Vagina (tissue), 2 donors: ENCODE measurements at regions not wholly inside any gene's neighbourhood (a gene's known extent, or its start where the extent isn't known, plus 50 kb on each side); places are given as distances from the start of the nearest gene placed in this dataset.

Experiments
- POLR2AphosphoS5 ChIP-seq, 2 donors: sonication (generic); formaldehyde crosslinking; IDR thresholded peaks; one replicate each; pipeline ENCODE4 v1.9.0; 2017; ENCODE audit warnings: antibody characterized with exemption in 2 of 2, mild to moderate bottlenecking in 2 of 2, low read depth in 1 of 2; ENCODE audit not compliant: insufficient read depth in 1 of 2
- TF ChIP-seq, protein P1 (sequence below), 3 experiments: fragments of 450-650 bp in 2 of 3; fragments of 200-600 bp in 1 of 3; sonication (generic) in 1 of 3; IDR thresholded peaks; one replicate each; pipeline ENCODE4 v1.5.1; 2017 to 2019; ENCODE audit warnings: antibody characterized with exemption in 3 of 3, mild to moderate bottlenecking in 2 of 3, moderate library complexity in 2 of 3

DNA sequence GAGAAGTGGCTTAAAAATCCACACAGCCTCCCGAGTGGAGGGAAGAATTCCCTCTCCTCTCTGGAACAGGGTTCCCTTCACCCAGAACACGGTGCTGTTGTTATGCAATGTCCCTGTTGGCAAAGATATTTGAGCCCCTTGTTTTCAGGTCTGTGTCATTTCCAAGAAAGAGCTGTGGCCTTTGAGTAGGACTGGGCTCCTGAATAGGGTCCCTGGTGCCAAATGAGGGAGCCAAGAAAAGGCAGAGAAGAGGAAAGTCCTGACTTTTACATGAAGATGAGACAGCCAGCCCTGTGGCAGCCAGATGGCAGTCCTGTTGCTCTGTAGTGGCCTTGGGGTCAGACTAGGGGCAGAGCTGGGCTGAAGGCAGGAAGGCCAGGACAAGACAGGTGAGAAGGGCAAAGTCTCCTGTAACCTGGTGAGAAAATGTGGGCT lies 51.2 kb upstream of the ELF5 start:
- TF ChIP-seq, protein P1, sequence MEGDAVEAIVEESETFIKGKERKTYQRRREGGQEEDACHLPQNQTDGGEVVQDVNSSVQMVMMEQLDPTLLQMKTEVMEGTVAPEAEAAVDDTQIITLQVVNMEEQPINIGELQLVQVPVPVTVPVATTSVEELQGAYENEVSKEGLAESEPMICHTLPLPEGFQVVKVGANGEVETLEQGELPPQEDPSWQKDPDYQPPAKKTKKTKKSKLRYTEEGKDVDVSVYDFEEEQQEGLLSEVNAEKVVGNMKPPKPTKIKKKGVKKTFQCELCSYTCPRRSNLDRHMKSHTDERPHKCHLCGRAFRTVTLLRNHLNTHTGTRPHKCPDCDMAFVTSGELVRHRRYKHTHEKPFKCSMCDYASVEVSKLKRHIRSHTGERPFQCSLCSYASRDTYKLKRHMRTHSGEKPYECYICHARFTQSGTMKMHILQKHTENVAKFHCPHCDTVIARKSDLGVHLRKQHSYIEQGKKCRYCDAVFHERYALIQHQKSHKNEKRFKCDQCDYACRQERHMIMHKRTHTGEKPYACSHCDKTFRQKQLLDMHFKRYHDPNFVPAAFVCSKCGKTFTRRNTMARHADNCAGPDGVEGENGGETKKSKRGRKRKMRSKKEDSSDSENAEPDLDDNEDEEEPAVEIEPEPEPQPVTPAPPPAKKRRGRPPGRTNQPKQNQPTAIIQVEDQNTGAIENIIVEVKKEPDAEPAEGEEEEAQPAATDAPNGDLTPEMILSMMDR (IDR thresholded peaks at IDR 0.05), result no peak
- TF ChIP-seq POLR2AphosphoS5 (IDR thresholded peaks at IDR 0.05; ENCODE audit: insufficient read depth in 1 of 2, low read depth in 1 of 2), result no peak
